HepG2 (cell line): ENCODE measurements at regions not wholly inside any gene's neighbourhood (a gene's known extent, or its start where the extent isn't known, plus 50 kb on each side); places are given as distances from the start of the nearest gene placed in this dataset.

Source experiments
- FOXC1 ChIP-seq: sonication (generic); formaldehyde crosslinking; IDR thresholded peaks from 2 replicates; pipeline ENCODE4 v1.8.0; 2022; ENCODE audit warnings: mild to moderate bottlenecking, missing genetic modification reagents, borderline replicate concordance
- GPN1 ChIP-seq: sonication (generic); formaldehyde crosslinking; IDR thresholded peaks from 2 replicates; pipeline ENCODE4 v1.5.1; 2020; ENCODE audit warnings: missing genetic modification reagents, borderline replicate concordance
- MBD4 ChIP-seq: IDR thresholded peaks from 2 replicates; pipeline ENCODE4 v1.6.1; 2012; ENCODE audit warnings: low read length, inconsistent platforms, borderline replicate concordance
- NFYC ChIP-seq: IDR thresholded peaks from 2 replicates; pipeline ENCODE4 v1.6.1; 2016; ENCODE audit warnings: missing genetic modification reagents, missing compliant biosample characterization
- RFX5 ChIP-seq: IDR thresholded peaks from 2 replicates; pipeline ENCODE4 v1.6.1; 2011; ENCODE audit warnings: low read depth, low read length, improper control_type of control experiment
- TAF15 ChIP-seq: fragments of 200-400 bp; formaldehyde crosslinking; IDR thresholded peaks from one replicate; pipeline ENCODE4 v1.6.1; 2018; ENCODE audit warnings: mild to moderate bottlenecking, low read depth, low read length; ENCODE audit not compliant: poor library complexity, severe bottlenecking
- TARDBP ChIP-seq: sonication (generic); formaldehyde crosslinking; IDR thresholded peaks from 2 replicates; pipeline ENCODE4 v1.8.0; 2022; ENCODE audit warnings: mild to moderate bottlenecking, missing genetic modification reagents
- ZKSCAN1 ChIP-seq: fragments of 150-350 bp; IDR thresholded peaks from 2 replicates; pipeline ENCODE4 v1.6.1; 2014; ENCODE audit warnings: low read length
- ZNF557 ChIP-seq: sonication (generic); formaldehyde crosslinking; IDR thresholded peaks from 2 replicates; pipeline ENCODE4 v1.4.0; 2020; ENCODE audit warnings: missing genetic modification reagents
- TF ChIP-seq, protein P1 (sequence below): sonication (generic); formaldehyde crosslinking; IDR thresholded peaks from 2 replicates; pipeline ENCODE4 v1.4.0; 2020; ENCODE audit warnings: missing genetic modification reagents
- TF ChIP-seq, protein P2 (sequence below): sonication (generic); IDR thresholded peaks from 2 replicates; pipeline ENCODE4 v1.6.1; 2016; ENCODE audit warnings: low read depth, borderline replicate concordance
- TF ChIP-seq, protein P3 (sequence below): sonication (generic); formaldehyde crosslinking; IDR thresholded peaks from 2 replicates; pipeline ENCODE4 v1.4.0; 2020; ENCODE audit warnings: mild to moderate bottlenecking, missing genetic modification reagents, borderline replicate concordance

DNA sequence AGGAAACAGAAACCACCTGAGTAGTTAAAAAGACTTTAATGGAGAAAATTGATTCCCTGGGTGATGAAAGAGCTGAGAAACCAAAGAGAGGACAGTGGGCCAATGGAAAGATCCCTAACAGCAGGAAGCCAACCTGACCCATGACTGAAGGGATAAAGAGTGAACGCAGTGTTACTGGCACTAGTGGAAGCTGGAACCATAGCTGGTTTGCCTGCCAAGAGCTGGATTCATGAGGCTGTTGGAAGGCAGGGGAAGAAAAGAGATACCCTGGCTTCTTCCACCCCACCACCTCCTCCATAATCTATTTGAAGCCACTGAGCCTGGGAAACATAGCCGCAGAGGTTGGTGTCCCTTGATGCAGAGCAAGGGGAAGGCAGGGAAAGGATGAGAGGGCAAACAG lies 125.5 kb upstream of the PRKD1 start (continued):
- TF ChIP-seq, protein P1, sequence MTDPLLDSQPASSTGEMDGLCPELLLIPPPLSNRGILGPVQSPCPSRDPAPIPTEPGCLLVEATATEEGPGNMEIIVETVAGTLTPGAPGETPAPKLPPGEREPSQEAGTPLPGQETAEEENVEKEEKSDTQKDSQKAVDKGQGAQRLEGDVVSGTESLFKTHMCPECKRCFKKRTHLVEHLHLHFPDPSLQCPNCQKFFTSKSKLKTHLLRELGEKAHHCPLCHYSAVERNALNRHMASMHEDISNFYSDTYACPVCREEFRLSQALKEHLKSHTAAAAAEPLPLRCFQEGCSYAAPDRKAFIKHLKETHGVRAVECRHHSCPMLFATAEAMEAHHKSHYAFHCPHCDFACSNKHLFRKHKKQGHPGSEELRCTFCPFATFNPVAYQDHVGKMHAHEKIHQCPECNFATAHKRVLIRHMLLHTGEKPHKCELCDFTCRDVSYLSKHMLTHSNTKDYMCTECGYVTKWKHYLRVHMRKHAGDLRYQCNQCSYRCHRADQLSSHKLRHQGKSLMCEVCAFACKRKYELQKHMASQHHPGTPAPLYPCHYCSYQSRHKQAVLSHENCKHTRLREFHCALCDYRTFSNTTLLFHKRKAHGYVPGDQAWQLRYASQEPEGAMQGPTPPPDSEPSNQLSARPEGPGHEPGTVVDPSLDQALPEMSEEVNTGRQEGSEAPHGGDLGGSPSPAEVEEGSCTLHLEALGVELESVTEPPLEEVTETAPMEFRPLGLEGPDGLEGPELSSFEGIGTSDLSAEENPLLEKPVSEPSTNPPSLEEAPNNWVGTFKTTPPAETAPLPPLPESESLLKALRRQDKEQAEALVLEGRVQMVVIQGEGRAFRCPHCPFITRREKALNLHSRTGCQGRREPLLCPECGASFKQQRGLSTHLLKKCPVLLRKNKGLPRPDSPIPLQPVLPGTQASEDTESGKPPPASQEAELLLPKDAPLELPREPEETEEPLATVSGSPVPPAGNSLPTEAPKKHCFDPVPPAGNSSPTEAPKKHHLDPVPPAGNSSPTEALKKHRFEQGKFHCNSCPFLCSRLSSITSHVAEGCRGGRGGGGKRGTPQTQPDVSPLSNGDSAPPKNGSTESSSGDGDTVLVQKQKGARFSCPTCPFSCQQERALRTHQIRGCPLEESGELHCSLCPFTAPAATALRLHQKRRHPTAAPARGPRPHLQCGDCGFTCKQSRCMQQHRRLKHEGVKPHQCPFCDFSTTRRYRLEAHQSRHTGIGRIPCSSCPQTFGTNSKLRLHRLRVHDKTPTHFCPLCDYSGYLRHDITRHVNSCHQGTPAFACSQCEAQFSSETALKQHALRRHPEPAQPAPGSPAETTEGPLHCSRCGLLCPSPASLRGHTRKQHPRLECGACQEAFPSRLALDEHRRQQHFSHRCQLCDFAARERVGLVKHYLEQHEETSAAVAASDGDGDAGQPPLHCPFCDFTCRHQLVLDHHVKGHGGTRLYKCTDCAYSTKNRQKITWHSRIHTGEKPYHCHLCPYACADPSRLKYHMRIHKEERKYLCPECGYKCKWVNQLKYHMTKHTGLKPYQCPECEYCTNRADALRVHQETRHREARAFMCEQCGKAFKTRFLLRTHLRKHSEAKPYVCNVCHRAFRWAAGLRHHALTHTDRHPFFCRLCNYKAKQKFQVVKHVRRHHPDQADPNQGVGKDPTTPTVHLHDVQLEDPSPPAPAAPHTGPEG (CRISPR knock-in tag) = no peak
- TF ChIP-seq NFYC (CRISPR knock-in tag) (no peak), FOXC1 (CRISPR knock-in tag) (no peak), MBD4 (no peak), TARDBP (CRISPR knock-in tag) (no peak), TAF15 (no peak), ZNF557 (CRISPR knock-in tag) (no peak), ZKSCAN1 (no peak), RFX5 (no peak), GPN1 (no peak)
- TF ChIP-seq, protein P2, sequence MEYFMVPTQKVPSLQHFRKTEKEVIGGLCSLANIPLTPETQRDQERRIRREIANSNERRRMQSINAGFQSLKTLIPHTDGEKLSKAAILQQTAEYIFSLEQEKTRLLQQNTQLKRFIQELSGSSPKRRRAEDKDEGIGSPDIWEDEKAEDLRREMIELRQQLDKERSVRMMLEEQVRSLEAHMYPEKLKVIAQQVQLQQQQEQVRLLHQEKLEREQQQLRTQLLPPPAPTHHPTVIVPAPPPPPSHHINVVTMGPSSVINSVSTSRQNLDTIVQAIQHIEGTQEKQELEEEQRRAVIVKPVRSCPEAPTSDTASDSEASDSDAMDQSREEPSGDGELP = no peak
- TF ChIP-seq, protein P3, sequence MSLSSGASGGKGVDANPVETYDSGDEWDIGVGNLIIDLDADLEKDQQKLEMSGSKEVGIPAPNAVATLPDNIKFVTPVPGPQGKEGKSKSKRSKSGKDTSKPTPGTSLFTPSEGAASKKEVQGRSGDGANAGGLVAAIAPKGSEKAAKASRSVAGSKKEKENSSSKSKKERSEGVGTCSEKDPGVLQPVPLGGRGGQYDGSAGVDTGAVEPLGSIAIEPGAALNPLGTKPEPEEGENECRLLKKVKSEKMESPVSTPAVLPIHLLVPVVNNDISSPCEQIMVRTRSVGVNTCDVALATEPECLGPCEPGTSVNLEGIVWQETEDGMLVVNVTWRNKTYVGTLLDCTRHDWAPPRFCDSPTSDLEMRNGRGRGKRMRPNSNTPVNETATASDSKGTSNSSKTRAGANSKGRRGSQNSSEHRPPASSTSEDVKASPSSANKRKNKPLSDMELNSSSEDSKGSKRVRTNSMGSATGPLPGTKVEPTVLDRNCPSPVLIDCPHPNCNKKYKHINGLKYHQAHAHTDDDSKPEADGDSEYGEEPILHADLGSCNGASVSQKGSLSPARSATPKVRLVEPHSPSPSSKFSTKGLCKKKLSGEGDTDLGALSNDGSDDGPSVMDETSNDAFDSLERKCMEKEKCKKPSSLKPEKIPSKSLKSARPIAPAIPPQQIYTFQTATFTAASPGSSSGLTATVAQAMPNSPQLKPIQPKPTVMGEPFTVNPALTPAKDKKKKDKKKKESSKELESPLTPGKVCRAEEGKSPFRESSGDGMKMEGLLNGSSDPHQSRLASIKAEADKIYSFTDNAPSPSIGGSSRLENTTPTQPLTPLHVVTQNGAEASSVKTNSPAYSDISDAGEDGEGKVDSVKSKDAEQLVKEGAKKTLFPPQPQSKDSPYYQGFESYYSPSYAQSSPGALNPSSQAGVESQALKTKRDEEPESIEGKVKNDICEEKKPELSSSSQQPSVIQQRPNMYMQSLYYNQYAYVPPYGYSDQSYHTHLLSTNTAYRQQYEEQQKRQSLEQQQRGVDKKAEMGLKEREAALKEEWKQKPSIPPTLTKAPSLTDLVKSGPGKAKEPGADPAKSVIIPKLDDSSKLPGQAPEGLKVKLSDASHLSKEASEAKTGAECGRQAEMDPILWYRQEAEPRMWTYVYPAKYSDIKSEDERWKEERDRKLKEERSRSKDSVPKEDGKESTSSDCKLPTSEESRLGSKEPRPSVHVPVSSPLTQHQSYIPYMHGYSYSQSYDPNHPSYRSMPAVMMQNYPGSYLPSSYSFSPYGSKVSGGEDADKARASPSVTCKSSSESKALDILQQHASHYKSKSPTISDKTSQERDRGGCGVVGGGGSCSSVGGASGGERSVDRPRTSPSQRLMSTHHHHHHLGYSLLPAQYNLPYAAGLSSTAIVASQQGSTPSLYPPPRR = no peak
